Endodermal cell (in vitro differentiated cells): ENCODE measurements at regions not wholly inside any gene's neighbourhood (a gene's known extent, or its start where the extent isn't known, plus 50 kb on each side); places are given as distances from the start of the nearest gene placed in this dataset.
A peak's percentile ranks its signal among the peaks of the same experiment; 100 is the strongest.
"Not testable (repeated sequence)": the region's sequence is repeated elsewhere in the genome, so short reads cannot be mapped to it uniquely, and the experiment has no call there.

Source experiments
- DNase-seq: peaks from one replicate; pipeline ENCODE4 v3.0.0-alpha.2; 2017
- H3K27ac ChIP-seq: 2 replicates; pipeline ENCODE4 v1.5.1; 2013; ENCODE audit warnings: mild to moderate bottlenecking, low read depth, low read length, moderate library complexity
- H3K27me3 ChIP-seq: 2 replicates; pipeline ENCODE4 v1.6.1; 2013; ENCODE audit warnings: mild to moderate bottlenecking, low read length, moderate library complexity; ENCODE audit not compliant: insufficient read depth, control insufficient read depth, poor library complexity, severe bottlenecking
- H3K36me3 ChIP-seq: 2 replicates; pipeline ENCODE4 v1.7.0; 2013; ENCODE audit warnings: mild to moderate bottlenecking, low read length, moderate library complexity; ENCODE audit not compliant: control insufficient read depth, insufficient read depth
- H3K4me1 ChIP-seq: one replicate; pipeline ENCODE4 v1.7.0; 2013; ENCODE audit warnings: low read length; ENCODE audit not compliant: control insufficient read depth, insufficient read depth
- H3K4me3 ChIP-seq: 2 replicates; pipeline ENCODE4 v1.5.1; 2013; ENCODE audit warnings: mild to moderate bottlenecking, low read length, moderate library complexity
- H3K9ac ChIP-seq: 2 replicates; pipeline ENCODE4 v1.6.1; 2013; ENCODE audit warnings: mild to moderate bottlenecking, low read length, moderate library complexity; ENCODE audit not compliant: poor library complexity, severe bottlenecking; ENCODE audit errors: extremely low read depth
- H3K9me3 ChIP-seq: 2 replicates; pipeline ENCODE4 v1.6.1; 2013; ENCODE audit warnings: mild to moderate bottlenecking, low read length, moderate library complexity; ENCODE audit not compliant: control insufficient read depth
- H3K27ac Mint-ChIP-seq: 2 replicates; pipeline ENCODE4 v1.8.0; 2020; ENCODE audit warnings: mixed read lengths
- H3K27me3 Mint-ChIP-seq: 2 replicates; pipeline ENCODE4 v1.8.0; 2021; ENCODE audit warnings: mild to moderate bottlenecking, mixed read lengths; ENCODE audit not compliant: insufficient read depth
- H3K36me3 Mint-ChIP-seq: 2 replicates; pipeline ENCODE4 v1.8.0; 2020; ENCODE audit warnings: low read depth, mixed read lengths
- H3K4me1 Mint-ChIP-seq: 2 replicates; pipeline ENCODE4 v1.8.0; 2020; ENCODE audit warnings: mixed read lengths
- H3K4me3 Mint-ChIP-seq: 2 replicates; pipeline ENCODE4 v1.8.0; 2020; ENCODE audit warnings: mild to moderate bottlenecking, moderate library complexity, mixed read lengths
- H3K9me3 Mint-ChIP-seq: 2 replicates; pipeline ENCODE4 v1.8.0; 2020; ENCODE audit warnings: mild to moderate bottlenecking, mixed read lengths
- CTCF ChIP-seq: fragments of 200-600 bp; sonication (generic); conservative IDR thresholded peaks from 2 replicates; pipeline ENCODE4 v1.5.0; 2021; ENCODE audit warnings: antibody characterized with exemption, mild to moderate bottlenecking
- WGBS, 2 experiments: methylation state at CpG; one replicate each; pipeline versions ENCODE4 v1.1.5 to v1.1.7; 2013; ENCODE audit warnings: missing lambda C conversion rate in 2 of 2, mixed read lengths in 1 of 2; ENCODE audit not compliant: insufficient coverage in 1 of 2, insufficient read length in 1 of 2; 5-methylcytosine and 5-hydroxymethylcytosine counted together

DNA sequence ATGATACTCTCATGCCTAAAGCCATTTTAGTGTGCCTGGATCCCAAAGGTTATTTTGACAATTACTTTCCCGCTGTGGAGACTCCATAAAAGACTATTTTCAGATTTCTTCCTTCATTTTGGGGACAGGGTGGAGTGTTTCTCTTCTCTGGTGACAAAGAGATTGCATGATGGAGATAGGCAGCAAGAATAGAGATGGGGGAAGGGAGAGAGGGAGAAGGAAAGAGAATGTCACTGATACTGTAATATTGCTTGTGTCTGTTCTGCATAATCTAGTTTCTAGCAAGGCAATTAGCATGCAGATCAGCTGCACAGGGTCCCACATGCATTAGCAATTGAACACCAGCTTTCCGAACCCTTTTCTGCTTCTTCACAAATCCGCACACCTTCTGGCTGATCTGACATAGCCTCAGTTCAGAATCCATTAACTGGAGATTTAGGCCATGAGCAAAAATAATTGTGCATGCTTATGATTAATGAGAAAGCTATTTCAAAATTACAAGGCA is 222.4 kb downstream of the OXSM start:
- H3K4me1 ChIP-seq, result no peaks in the 10 kb centered on the region
- DNase-seq, result no peak
- Mint-ChIP-seq H3K4me1 (peaks cover 5% of the 10 kb centered on the region), H3K27me3 (no peaks in the 10 kb centered on the region), H3K36me3 (no peaks in the 10 kb centered on the region), H3K9me3 (no peaks in the 10 kb centered on the region), H3K27ac (no peak overlapping the region), H3K4me3 (no peak overlapping the region)
- H3K27ac ChIP-seq, result no peak overlapping the region
- TF ChIP-seq CTCF, result no peak
- H3K9me3 ChIP-seq, result no peaks in the 10 kb centered on the region
- H3K9ac ChIP-seq, result no peak overlapping the region
- 90 to 92% methylated on average over 2 to 3 of the region's 3 CpGs for WGBS, 2 experiments
- H3K36me3 ChIP-seq, result no peaks in the 10 kb centered on the region
- no peak overlapping the region for H3K4me3 ChIP-seq
- H3K27me3 ChIP-seq, result no peaks in the 10 kb centered on the region

- H3K27ac ChIP-seq, result no peak overlapping the region
- peak; percentile 74 for DNase-seq
- Mint-ChIP-seq H3K27ac (no peak overlapping the region), H3K9me3 (no peaks in the 10 kb centered on the region), H3K4me1 (peaks cover 5% of the 10 kb centered on the region), H3K4me3 (no peak overlapping the region), H3K27me3 (no peaks in the 10 kb centered on the region), H3K36me3 (no peaks in the 10 kb centered on the region)
- H3K9ac ChIP-seq, result no peak overlapping the region
- H3K9me3 ChIP-seq, result no peaks in the 10 kb centered on the region
- no peaks in the 10 kb centered on the region for H3K4me1 ChIP-seq
- peak; percentile 67 for TF ChIP-seq CTCF
- no peak overlapping the region for H3K4me3 ChIP-seq
- no peaks in the 10 kb centered on the region for H3K36me3 ChIP-seq
- WGBS, 2 experiments, result 92 to 95% methylated on average over 4 to 5 of the region's 5 CpGs
- H3K27me3 ChIP-seq, result no peaks in the 10 kb centered on the region
Measured at GRCh38 chr3:26015752-26016151, 225.9 kb downstream of the OXSM start.

DNA sequence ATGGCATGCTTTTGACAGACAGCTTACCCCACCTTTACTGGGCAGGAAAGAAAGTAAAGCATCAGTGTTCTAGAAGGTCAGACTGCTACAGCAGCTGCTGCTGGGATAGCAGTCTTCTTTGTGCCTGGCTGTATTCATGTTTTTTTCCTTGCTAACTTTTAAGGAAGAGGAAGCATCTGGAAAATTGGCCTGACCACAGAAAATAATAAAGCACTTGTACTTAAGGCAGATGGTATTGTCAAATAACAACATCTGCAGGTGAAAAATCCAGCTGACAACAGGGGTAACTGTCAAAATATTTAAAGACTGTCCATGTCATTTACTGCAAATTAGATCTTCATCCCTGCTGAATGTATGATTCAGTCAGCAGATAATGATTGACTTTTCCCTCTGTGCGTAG is 229.0 kb downstream of the OXSM start:
- Histone ChIP-seq H3K4me3 (no peak overlapping the region), H3K27ac (no peak overlapping the region), H3K9me3 (no peaks in the 10 kb centered on the region), H3K9ac (no peak overlapping the region), H3K36me3 (no peaks in the 10 kb centered on the region), H3K4me1 (no peaks in the 10 kb centered on the region), H3K27me3 (no peaks in the 10 kb centered on the region)
- DNase-seq, result no peak
- WGBS, 2 experiments, result 91 to 100% methylated on average over 1 of the region's 1 CpG
- Mint-ChIP-seq H3K36me3 (no peaks in the 10 kb centered on the region), H3K4me3 (no peak overlapping the region), H3K27me3 (no peaks in the 10 kb centered on the region), H3K9me3 (peaks cover 5% of the 10 kb centered on the region), H3K27ac (no peak overlapping the region), H3K4me1 (no peaks in the 10 kb centered on the region)
- no peak for TF ChIP-seq CTCF

- not testable (repeated sequence) for H3K9ac ChIP-seq, H3K27ac Mint-ChIP-seq, H3K27ac ChIP-seq, H3K9me3 Mint-ChIP-seq, H3K4me3 ChIP-seq, H3K36me3 ChIP-seq, H3K27me3 ChIP-seq, H3K4me1 ChIP-seq, H3K27me3 Mint-ChIP-seq, DNase-seq, H3K4me1 Mint-ChIP-seq, H3K4me3 Mint-ChIP-seq, H3K9me3 ChIP-seq, H3K36me3 Mint-ChIP-seq
- 96 to 100% methylated on average over 1 to 3 of the region's 3 CpGs for WGBS, 2 experiments
Measured at GRCh38 chr3:26024206-26024605, 234.3 kb downstream of the OXSM start.
